ENCODE measurements at regions not wholly inside any gene's neighbourhood (a gene's known extent, or its start where the extent isn't known, plus 50 kb on each side); places are given as distances from the start of the nearest gene placed in this dataset.
"Not testable (repeated sequence)": the region's sequence is repeated elsewhere in the genome, so short reads cannot be mapped to it uniquely, and the experiment has no call there.

- H3K9me3 Mint-ChIP-seq, result peaks cover 2 to 15% (median 9%) of the 10 kb centered on the region in 3 donors
- no peaks in the 10 kb centered on the region for H3K4me1 Mint-ChIP-seq
- H3K27ac Mint-ChIP-seq, result no peak overlapping the region
- no peaks in the 10 kb centered on the region for H3K36me3 Mint-ChIP-seq
- H3K27me3 Mint-ChIP-seq, result no peaks in the 10 kb centered on the region
- no peak overlapping the region for H3K4me3 Mint-ChIP-seq
Measured at GRCh38 chr5:167104351-167104750, 1187.1 kb upstream of the WWC1 start.

- Mint-ChIP-seq H3K9me3 (peaks cover 2 to 12% (median 9%) of the 10 kb centered on the region in 3 donors), H3K36me3 (no peaks in the 10 kb centered on the region), H3K27me3 (no peaks in the 10 kb centered on the region), H3K27ac (no peak overlapping the region), H3K4me1 (no peaks in the 10 kb centered on the region), H3K4me3 (no peak overlapping the region)
Measured at GRCh38 chr5:167105941-167106340, 1185.5 kb upstream of the WWC1 start.

GRCh38 chr5:167107684-167108083 is 1183.8 kb upstream of the WWC1 start:
- Mint-ChIP-seq H3K4me3 (no peak overlapping the region), H3K27me3 (no peaks in the 10 kb centered on the region), H3K4me1 (no peaks in the 10 kb centered on the region)

GRCh38 chr5:167108266-167108665 is 1183.2 kb upstream of the WWC1 start:
- not testable (repeated sequence) for H3K4me3 Mint-ChIP-seq, H3K27me3 Mint-ChIP-seq, H3K36me3 Mint-ChIP-seq, H3K27ac Mint-ChIP-seq, H3K4me1 Mint-ChIP-seq
- peaks cover 2 to 17% (median 9%) of the 10 kb centered on the region in 3 donors for H3K9me3 Mint-ChIP-seq

More at GRCh38 chr5:167107684-167108083, 1183.8 kb upstream of the WWC1 start:
- Mint-ChIP-seq H3K9me3 (peaks cover 2 to 13% (median 7%) of the 10 kb centered on the region in 3 donors), H3K36me3 (no peaks in the 10 kb centered on the region), H3K27ac (no peak overlapping the region)

GRCh38 chr5:167112556-167112955 is 1178.9 kb upstream of the WWC1 start:
- H3K36me3 Mint-ChIP-seq, result peaks cover 2% of the 10 kb centered on the region
- no peak overlapping the region for H3K27ac Mint-ChIP-seq
- H3K9me3 Mint-ChIP-seq, result peaks cover 0 to 9% (median 5%) of the 10 kb centered on the region in 3 donors
- H3K4me3 Mint-ChIP-seq, result no peak overlapping the region
- H3K27me3 Mint-ChIP-seq, result no peaks in the 10 kb centered on the region
- no peaks in the 10 kb centered on the region for H3K4me1 Mint-ChIP-seq

- Mint-ChIP-seq H3K9me3 (peaks cover 0 to 6% (median 2%) of the 10 kb centered on the region in 3 donors), H3K36me3 (peaks cover 2% of the 10 kb centered on the region), H3K27me3 (no peaks in the 10 kb centered on the region), H3K4me1 (no peaks in the 10 kb centered on the region), H3K27ac (no peak overlapping the region), H3K4me3 (no peak overlapping the region)
Measured at GRCh38 chr5:167122267-167122666, 1169.2 kb upstream of the WWC1 start.

- peaks cover 2% of the 10 kb centered on the region for H3K36me3 Mint-ChIP-seq
- H3K4me1 Mint-ChIP-seq, result no peaks in the 10 kb centered on the region
- H3K4me3 Mint-ChIP-seq, result no peak overlapping the region
- peaks cover 0 to 6% (median 2%) of the 10 kb centered on the region in 3 donors for H3K9me3 Mint-ChIP-seq
- H3K27ac Mint-ChIP-seq, result no peak overlapping the region
- H3K27me3 Mint-ChIP-seq, result no peaks in the 10 kb centered on the region
Measured at GRCh38 chr5:167123126-167123525, 1168.3 kb upstream of the WWC1 start.

GRCh38 chr5:167128581-167128980 is 1162.9 kb upstream of the WWC1 start:
- Mint-ChIP-seq H3K4me1 (no peaks in the 10 kb centered on the region), H3K27ac (no peak overlapping the region), H3K27me3 (no peaks in the 10 kb centered on the region), H3K9me3 (peaks cover 0 to 5% (median 0%) of the 10 kb centered on the region in 3 donors), H3K4me3 (no peak overlapping the region), H3K36me3 (no peaks in the 10 kb centered on the region)

GRCh38 chr5:167140548-167141291 is 1150.7 kb upstream of the WWC1 start:
- no peaks in the 10 kb centered on the region for H3K4me1 Mint-ChIP-seq
- H3K9me3 Mint-ChIP-seq, result peaks cover 4 to 32% (median 5%) of the 10 kb centered on the region in 3 donors
- H3K27ac Mint-ChIP-seq, result no peak overlapping the region
- no peaks in the 10 kb centered on the region for H3K27me3 Mint-ChIP-seq
- no peak overlapping the region for H3K4me3 Mint-ChIP-seq
- H3K36me3 Mint-ChIP-seq, result peaks cover 1% of the 10 kb centered on the region

GRCh38 chr5:167143716-167144115 is 1147.7 kb upstream of the WWC1 start:
- no peak overlapping the region for H3K27ac Mint-ChIP-seq
- no peak overlapping the region for H3K4me3 Mint-ChIP-seq
- no peaks in the 10 kb centered on the region for H3K27me3 Mint-ChIP-seq
- peaks cover 1% of the 10 kb centered on the region for H3K36me3 Mint-ChIP-seq
- no peaks in the 10 kb centered on the region for H3K4me1 Mint-ChIP-seq
- H3K9me3 Mint-ChIP-seq, result peaks cover 0 to 15% (median 3%) of the 10 kb centered on the region in 3 donors

GRCh38 chr5:167145841-167146240 is 1145.6 kb upstream of the WWC1 start:
- H3K9me3 Mint-ChIP-seq, result peaks cover 0 to 15% (median 3%) of the 10 kb centered on the region in 3 donors
- H3K4me3 Mint-ChIP-seq, result no peak overlapping the region
- H3K27me3 Mint-ChIP-seq, result no peaks in the 10 kb centered on the region
- no peaks in the 10 kb centered on the region for H3K36me3 Mint-ChIP-seq
- H3K27ac Mint-ChIP-seq, result no peak overlapping the region
- H3K4me1 Mint-ChIP-seq, result peaks cover 0 to 2% (median 0%) of the 10 kb centered on the region in 3 donors

- no peak overlapping the region for H3K4me3 Mint-ChIP-seq
- H3K36me3 Mint-ChIP-seq, result no peaks in the 10 kb centered on the region
- no peaks in the 10 kb centered on the region for H3K27me3 Mint-ChIP-seq
- H3K27ac Mint-ChIP-seq, result no peak overlapping the region
- peaks cover 0 to 18% (median 3%) of the 10 kb centered on the region in 3 donors for H3K9me3 Mint-ChIP-seq
- H3K4me1 Mint-ChIP-seq, result peaks cover 0 to 2% (median 0%) of the 10 kb centered on the region in 3 donors
Measured at GRCh38 chr5:167147879-167148278, 1143.6 kb upstream of the WWC1 start.

GRCh38 chr5:167150661-167151060 is 1140.8 kb upstream of the WWC1 start:
- Mint-ChIP-seq H3K9me3 (peaks cover 0 to 10% (median 0%) of the 10 kb centered on the region in 3 donors), H3K27me3 (no peaks in the 10 kb centered on the region), H3K4me3 (no peak overlapping the region), H3K27ac (no peak overlapping the region), H3K36me3 (no peaks in the 10 kb centered on the region), H3K4me1 (peaks cover 0 to 2% (median 0%) of the 10 kb centered on the region in 3 donors)

- Mint-ChIP-seq H3K4me3 (no peak overlapping the region), H3K36me3 (no peaks in the 10 kb centered on the region), H3K27me3 (no peaks in the 10 kb centered on the region), H3K9me3 (peaks cover 0 to 6% (median 0%) of the 10 kb centered on the region in 3 donors), H3K4me1 (peaks cover 0 to 2% (median 0%) of the 10 kb centered on the region in 3 donors), H3K27ac (no peak overlapping the region)
Measured at GRCh38 chr5:167152561-167152960, 1138.9 kb upstream of the WWC1 start.

GRCh38 chr5:167155387-167156005 is 1135.9 kb upstream of the WWC1 start:
- Mint-ChIP-seq H3K4me3 (no peak overlapping the region), H3K36me3 (no peaks in the 10 kb centered on the region)

GRCh38 chr5:167156446-167156845 is 1135.0 kb upstream of the WWC1 start:
- no peaks in the 10 kb centered on the region for H3K36me3 Mint-ChIP-seq
- H3K27me3 Mint-ChIP-seq, result no peaks in the 10 kb centered on the region
- no peak overlapping the region for H3K4me3 Mint-ChIP-seq
- H3K9me3 Mint-ChIP-seq, result peaks cover 0 to 6% (median 0%) of the 10 kb centered on the region in 3 donors
- no peaks in the 10 kb centered on the region for H3K4me1 Mint-ChIP-seq
- H3K27ac Mint-ChIP-seq, result no peak overlapping the region

More at GRCh38 chr5:167155387-167156005, 1135.9 kb upstream of the WWC1 start:
- no peaks in the 10 kb centered on the region for H3K4me1 Mint-ChIP-seq
- H3K9me3 Mint-ChIP-seq, result peaks cover 0 to 6% (median 0%) of the 10 kb centered on the region in 3 donors
- H3K27me3 Mint-ChIP-seq, result no peaks in the 10 kb centered on the region
- no peak overlapping the region for H3K27ac Mint-ChIP-seq

All from IgD-negative memory B cell (primary cell).